Endometrial microvascular endothelial cells (primary cell): ENCODE measurements at regions not wholly inside any gene's neighbourhood (a gene's known extent, or its start where the extent isn't known, plus 50 kb on each side); places are given as distances from the start of the nearest gene placed in this dataset.
"Not testable (repeated sequence)": the region's sequence is repeated elsewhere in the genome, so short reads cannot be mapped to it uniquely, and the experiment has no call there.

Source experiments
- in situ Hi-C: cut with HindIII; loops from 2 replicates; pipeline ENCODE4 v1.10.0; 2017; ENCODE audit warnings: low sequenced_read_pairs, low pct_unique_long_range_greater_than_20kb; ENCODE audit errors: inconsistent ontology term

DNA sequence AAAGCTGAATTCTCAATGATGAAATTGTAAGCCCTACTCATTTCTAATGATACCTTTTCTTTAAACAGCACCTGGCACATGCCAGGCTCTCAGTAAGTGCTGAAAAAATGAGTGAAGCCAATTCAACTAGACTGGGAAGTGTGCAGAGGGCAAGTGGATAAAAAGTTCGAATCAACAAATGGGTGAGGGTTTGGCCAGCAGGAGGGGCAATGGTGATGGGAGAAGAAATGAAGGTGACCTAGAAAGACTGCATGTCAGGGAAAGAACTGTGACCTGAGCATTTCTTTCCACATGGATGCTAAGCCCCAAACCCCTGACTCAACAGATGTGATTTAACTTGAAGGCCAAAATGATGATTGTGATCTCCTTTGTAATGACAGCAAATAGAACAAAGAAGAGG lies 54.6 kb downstream of the DKK1 start:
- in situ Hi-C loops: no loop called here

DNA sequence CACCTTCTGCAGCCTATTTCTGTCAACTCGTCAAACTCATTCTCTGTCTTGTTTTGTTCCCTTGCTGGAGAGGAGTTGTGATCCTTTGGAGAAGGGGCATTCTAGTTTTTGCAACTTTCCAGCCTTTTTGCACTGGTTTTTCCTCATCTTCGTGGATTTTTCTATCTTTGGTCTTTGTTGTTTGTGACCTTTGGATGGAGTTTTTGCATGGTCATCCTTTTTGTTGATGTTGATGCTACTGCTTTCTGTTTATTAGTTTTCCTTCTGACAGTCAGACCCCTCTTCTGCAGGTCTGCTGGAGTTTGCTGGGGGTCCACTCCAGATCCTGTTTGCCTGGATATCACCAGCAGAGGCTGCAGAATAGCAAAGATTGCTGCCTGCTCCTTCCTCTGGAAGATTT lies 60.1 kb downstream of the DKK1 start:
- in situ Hi-C loops: not testable (repeated sequence)

GRCh38 chr10:52376694-52377354 lies 62.7 kb downstream of the DKK1 start:
- in situ Hi-C loops: no loop called here

- in situ Hi-C loops: no loop called here
These were observed 64.0 kb downstream of the DKK1 start for GRCh38 chr10:52378124-52378523.

GRCh38 chr10:52379287-52379686 lies 65.2 kb downstream of the DKK1 start:
- in situ Hi-C loops: no loop called here

- in situ Hi-C loops: no loop called here
These were observed 69.0 kb downstream of the DKK1 start for GRCh38 chr10:52383088-52383487.

- in situ Hi-C loops: no loop called here
These were observed 73.7 kb downstream of the DKK1 start for GRCh38 chr10:52387744-52388143.

DNA sequence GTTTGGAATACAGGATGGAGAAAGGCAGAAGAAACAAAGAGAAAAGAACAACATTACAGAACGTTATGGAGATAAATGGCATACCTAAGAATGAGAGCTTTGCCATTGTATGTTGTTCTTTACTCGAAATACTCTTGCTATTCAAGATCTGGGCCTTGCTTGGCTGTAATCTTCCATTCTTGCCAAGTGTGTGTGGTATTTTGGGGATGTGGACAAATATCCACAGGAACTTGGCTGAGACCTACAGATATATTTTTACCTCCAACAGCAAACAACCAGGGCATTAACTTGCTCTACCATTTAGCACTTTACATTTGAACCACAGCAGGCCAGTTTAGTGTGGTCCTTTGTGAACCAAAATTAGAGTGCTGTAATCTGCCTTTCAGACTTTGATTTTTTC lies 76.3 kb downstream of the DKK1 start:
- in situ Hi-C loops: no loop called here

GRCh38 chr10:52391927-52392602 lies 78.0 kb downstream of the DKK1 start:
- in situ Hi-C loops: no loop called here

GRCh38 chr10:52394246-52394645 lies 80.2 kb downstream of the DKK1 start:
- in situ Hi-C loops: no loop called here

GRCh38 chr10:52400562-52400961 lies 86.5 kb downstream of the DKK1 start:
- in situ Hi-C loops: no loop called here

DNA sequence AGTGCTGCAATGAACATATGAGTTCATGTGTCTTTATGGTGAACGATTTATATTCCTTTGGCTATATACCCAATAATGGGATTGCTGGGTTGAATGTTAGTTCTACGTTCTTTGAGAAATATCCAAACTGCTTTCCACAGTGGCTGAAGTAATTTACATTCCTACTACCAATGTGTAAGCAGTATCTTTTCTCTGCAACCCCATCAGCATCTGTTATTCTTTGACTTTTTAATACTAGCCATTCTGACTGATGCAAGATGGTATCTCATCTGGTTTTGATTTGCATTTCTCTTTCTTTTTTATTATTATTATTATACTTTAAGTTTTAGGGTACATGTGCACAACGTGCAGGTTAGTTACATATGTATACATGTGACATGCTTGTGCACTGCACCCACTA lies 89.7 kb downstream of the DKK1 start:
- in situ Hi-C loops: not testable (repeated sequence)

DNA sequence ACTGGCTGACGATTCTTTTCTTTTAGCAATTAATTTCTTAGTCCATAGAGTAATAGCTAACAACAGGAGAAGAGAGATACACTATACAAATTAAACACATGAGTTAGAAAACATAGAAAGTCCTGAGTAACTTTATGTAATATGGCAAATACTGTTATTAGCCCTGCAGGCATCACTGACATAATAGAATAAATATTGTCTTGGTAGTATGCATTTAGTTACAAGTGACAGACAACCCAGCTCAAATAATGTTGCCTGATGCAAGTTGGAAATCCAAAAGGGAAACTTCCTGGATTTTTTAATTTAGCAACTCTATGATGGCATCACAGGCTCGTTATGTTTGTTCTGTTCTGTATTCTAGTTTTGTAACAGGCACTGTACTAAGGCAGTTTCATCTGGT lies 95.1 kb downstream of the DKK1 start:
- in situ Hi-C loops: no loop called here

DNA sequence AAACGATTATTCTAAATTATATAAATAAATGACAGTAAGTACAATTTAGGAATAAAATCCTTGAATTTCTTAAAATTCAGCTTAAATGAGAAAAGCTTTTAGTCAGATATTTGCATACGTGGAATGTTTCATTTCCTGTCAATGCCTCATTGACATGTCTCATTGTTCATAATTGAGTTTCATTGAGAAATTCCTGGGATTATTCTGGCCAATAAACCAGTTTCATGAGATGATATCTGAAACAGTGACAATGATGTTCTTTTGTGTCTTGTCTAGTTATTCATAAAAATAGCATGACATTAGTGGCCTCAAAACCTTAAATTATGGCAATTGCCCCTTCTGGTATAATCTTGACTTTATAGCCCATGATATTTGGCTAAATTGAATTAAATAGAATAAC lies 95.8 kb downstream of the DKK1 start:
- in situ Hi-C loops: no loop called here

DNA sequence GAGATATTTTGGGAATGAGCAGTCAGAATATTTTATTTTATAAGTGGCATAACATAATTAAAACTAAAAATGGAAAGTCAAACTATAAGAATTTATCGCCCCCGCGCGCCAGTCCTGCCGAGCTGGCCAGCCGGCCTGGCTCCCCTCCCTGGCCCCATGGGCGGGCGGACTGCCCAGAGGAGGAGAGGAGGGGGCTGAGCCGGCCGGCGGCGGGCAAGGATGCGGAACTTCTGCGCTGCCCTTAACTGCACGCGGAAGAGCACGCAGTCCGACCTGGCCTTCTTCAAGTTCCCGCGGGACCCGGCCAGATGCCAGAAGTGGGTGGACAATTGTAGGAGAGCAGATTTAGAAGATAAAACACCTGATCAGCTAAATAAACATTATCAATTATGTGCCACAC lies 96.8 kb downstream of the DKK1 start:
- in situ Hi-C loops: no loop called here

DNA sequence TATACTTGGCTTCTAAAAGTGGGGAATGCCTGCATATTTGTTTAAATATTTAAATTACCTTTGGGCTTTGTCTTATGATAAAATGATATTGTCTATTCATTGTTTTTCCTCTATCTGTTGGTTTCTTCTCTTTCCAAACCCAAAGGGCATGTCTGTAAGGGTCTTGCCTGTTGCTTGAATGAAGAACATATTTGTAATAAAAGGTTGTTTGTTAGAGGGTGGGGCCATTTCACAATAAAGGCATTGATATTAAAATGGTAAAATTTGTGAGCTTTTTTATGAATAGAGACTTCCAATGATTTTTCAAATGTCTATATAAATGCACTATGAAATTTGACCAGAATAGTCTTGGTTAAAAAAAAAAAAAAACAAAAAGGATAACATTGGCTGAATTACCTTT lies 105.2 kb downstream of the DKK1 start:
- in situ Hi-C loops: no loop called here

DNA sequence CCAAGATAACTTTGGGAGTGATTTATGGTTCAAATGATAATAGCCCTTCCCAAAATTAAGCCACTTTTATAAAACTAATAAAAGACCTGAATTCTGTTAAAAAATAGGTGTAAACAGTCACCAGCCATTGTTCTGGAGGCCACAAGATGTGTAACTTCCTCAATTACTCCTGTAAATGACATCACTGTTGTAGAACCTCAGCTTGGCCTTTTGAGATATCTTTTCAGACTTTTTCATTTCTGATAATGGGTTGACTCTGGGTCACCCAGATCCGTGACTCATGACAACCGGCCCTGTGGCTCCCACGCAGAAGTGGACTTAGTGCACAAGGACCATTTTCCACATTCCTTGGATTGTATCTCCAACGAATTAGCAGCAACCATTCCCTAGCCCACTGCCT lies 106.6 kb downstream of the DKK1 start:
- in situ Hi-C loops: no loop called here

- in situ Hi-C loops: no loop called here
These were observed 109.3 kb downstream of the DKK1 start for GRCh38 chr10:52423369-52423768.

- in situ Hi-C loops: no loop called here
These were observed 110.3 kb downstream of the DKK1 start for GRCh38 chr10:52424341-52424740.

- in situ Hi-C loops: no loop called here
These were observed 120.7 kb downstream of the DKK1 start for GRCh38 chr10:52434734-52435133.

GRCh38 chr10:52436664-52437063 lies 122.6 kb downstream of the DKK1 start:
- in situ Hi-C loops: no loop called here
